Stomach smooth muscle (tissue), 2 donors: ENCODE measurements at regions not wholly inside any gene's neighbourhood (a gene's known extent, or its start where the extent isn't known, plus 50 kb on each side); places are given as distances from the start of the nearest gene placed in this dataset.
"Not testable (repeated sequence)": the region's sequence is repeated elsewhere in the genome, so short reads cannot be mapped to it uniquely, and the experiment has no call there.

Experiments used
- H3K27ac ChIP-seq: one replicate; pipeline ENCODE4 v1.7.0; 2013; ENCODE audit warnings: mild to moderate bottlenecking, low read length, inconsistent platforms
- H3K27me3 ChIP-seq, 2 donors: one replicate each; pipeline ENCODE4 v1.7.0; 2013; ENCODE audit warnings: low read length in 2 of 2; ENCODE audit not compliant: insufficient read depth in 2 of 2, control insufficient read depth in 1 of 2
- H3K36me3 ChIP-seq, 2 donors: one replicate each; pipeline ENCODE4 v1.7.0; 2013; ENCODE audit warnings: low read length in 2 of 2; ENCODE audit not compliant: control insufficient read depth in 2 of 2, insufficient read depth in 2 of 2
- H3K4me1 ChIP-seq: one replicate; pipeline ENCODE4 v1.7.0; 2013; ENCODE audit warnings: low read length; ENCODE audit not compliant: control insufficient read depth, insufficient read depth
- H3K4me3 ChIP-seq, 2 donors: one replicate each; pipeline ENCODE4 v1.7.0; 2013; ENCODE audit warnings: low read length in 2 of 2
- H3K9ac ChIP-seq, 2 donors: one replicate each; pipeline ENCODE4 v1.7.0; 2013; ENCODE audit warnings: low read length in 2 of 2, mild to moderate bottlenecking in 1 of 2
- H3K9me3 ChIP-seq, 2 donors: one replicate each; pipeline ENCODE4 v1.7.0; 2013; ENCODE audit warnings: low read length in 2 of 2; ENCODE audit not compliant: control insufficient read depth in 2 of 2
- donor health status: healthy.
- donor health status: Pancreatic carcinoma.

- no peaks in the 10 kb centered on the region for H3K9me3 ChIP-seq
- no peaks in the 10 kb centered on the region for H3K36me3 ChIP-seq
- H3K4me3 ChIP-seq, result no peak overlapping the region
These were observed 1237.8 kb upstream of the ACO1 start for GRCh38 chr9:31146485-31147166.

GRCh38 chr9:31153250-31153840 lies 1231.1 kb upstream of the ACO1 start:
- H3K36me3 ChIP-seq, result no peaks in the 10 kb centered on the region
- no peaks in the 10 kb centered on the region for H3K4me1 ChIP-seq
- no peak overlapping the region for H3K4me3 ChIP-seq
- H3K9ac ChIP-seq, result no peak overlapping the region
- H3K9me3 ChIP-seq, result no peaks in the 10 kb centered on the region
- no peak overlapping the region for H3K27ac ChIP-seq
- no peaks in the 10 kb centered on the region for H3K27me3 ChIP-seq

More at GRCh38 chr9:31146485-31147166, 1237.8 kb upstream of the ACO1 start:
- Histone ChIP-seq H3K27me3 (no peaks in the 10 kb centered on the region), H3K4me1 (no peaks in the 10 kb centered on the region), H3K27ac (no peak overlapping the region), H3K9ac (no peak overlapping the region)

DNA sequence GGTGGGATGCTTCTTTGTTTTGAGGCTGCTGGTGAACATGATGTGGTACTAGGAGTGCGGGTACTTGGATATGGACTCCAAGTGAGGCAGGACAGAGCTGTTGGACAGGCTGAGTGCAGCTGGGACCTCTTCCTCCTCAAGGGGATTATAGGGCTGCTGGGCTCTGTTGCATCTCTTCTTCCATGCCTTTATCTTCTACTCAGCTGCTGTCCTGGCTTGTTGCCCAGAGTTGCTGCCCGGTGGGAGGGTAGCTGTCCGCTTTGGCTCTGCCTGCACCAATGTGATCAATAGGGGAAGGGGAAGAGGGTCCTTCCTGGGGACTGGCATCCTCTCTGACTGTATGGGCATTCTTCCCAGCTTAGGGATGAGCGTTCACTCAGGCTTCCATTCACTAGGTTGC lies 1217.9 kb upstream of the ACO1 start:
- Histone ChIP-seq H3K9ac (no peak overlapping the region), H3K4me3 (no peak overlapping the region), H3K9me3 (no peaks in the 10 kb centered on the region)

DNA sequence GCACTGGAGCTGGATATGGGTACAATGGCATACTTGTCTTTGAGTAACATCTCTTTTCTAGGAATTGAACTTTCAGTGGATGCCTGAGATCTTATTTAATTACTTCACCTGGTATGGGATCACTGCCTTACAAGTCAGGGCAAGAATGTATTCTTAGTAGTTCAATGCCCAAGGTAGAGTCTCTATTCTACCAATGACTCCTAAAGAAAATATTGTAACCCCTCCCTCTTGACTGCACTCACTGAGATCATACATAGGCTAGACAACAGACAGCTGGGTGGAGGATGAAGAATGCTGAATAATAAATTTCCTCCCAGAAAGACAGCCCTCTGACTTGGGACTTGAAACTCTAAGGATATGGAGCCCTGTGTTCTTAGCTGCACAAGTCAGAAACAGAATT lies 1216.3 kb upstream of the ACO1 start:
- Histone ChIP-seq H3K36me3 (no peaks in the 10 kb centered on the region), H3K4me1 (no peaks in the 10 kb centered on the region), H3K27me3 (no peaks in the 10 kb centered on the region), H3K9ac (no peak overlapping the region), H3K27ac (no peak overlapping the region), H3K9me3 (no peaks in the 10 kb centered on the region), H3K4me3 (no peak overlapping the region)

More for the DNA sequence above, 1217.9 kb upstream of the ACO1 start:
- no peaks in the 10 kb centered on the region for H3K27me3 ChIP-seq
- no peaks in the 10 kb centered on the region for H3K4me1 ChIP-seq
- H3K36me3 ChIP-seq, result no peaks in the 10 kb centered on the region
- H3K27ac ChIP-seq, result no peak overlapping the region

DNA sequence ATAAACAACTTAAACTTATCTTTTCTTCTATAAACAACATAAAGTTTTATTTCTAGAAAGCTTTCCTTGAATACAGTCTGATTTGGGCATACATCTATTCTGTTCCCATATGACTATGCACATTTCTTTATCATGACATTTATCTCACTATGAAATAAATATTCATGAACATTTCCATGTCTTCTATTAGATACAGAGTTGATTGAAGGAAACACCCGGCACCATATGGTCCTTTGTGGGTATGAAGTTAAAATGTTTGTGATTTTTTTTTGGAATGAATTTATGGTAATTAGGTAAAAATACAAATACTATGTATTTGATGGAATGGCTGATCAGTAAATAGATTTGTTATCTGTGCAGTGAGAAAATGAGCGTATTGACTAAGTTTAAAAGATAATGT lies 1209.8 kb upstream of the ACO1 start:
- Histone ChIP-seq H3K9ac (no peak overlapping the region), H3K27ac (no peak overlapping the region), H3K36me3 (no peaks in the 10 kb centered on the region), H3K27me3 (no peaks in the 10 kb centered on the region), H3K9me3 (no peaks in the 10 kb centered on the region), H3K4me1 (no peaks in the 10 kb centered on the region), H3K4me3 (no peak overlapping the region)

- Histone ChIP-seq H3K27ac (no peak overlapping the region), H3K4me3 (no peak overlapping the region), H3K9ac (no peak overlapping the region), H3K36me3 (no peaks in the 10 kb centered on the region), H3K4me1 (no peaks in the 10 kb centered on the region), H3K27me3 (no peaks in the 10 kb centered on the region), H3K9me3 (no peaks in the 10 kb centered on the region)
These were observed 1200.6 kb upstream of the ACO1 start for GRCh38 chr9:31183866-31184265.

DNA sequence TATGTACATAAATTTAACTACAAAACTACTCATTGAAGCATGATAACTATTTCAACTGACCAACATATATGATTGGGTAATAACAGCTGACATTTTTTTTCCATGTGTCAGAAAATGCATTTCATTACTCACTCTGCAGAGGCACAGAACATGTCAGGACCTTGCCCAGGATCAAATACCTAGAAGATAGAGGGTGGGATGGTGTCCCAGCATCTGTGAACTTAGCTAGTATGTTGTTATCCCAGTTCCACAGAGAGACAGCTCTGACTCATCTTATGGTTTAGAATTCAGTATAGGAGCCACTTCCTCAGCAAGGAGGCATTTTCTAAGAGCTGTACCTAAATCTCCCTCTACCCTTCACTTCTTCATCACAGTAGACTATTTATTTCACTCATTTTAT lies 1198.6 kb upstream of the ACO1 start:
- Histone ChIP-seq H3K36me3 (no peaks in the 10 kb centered on the region), H3K9ac (no peak overlapping the region), H3K27me3 (no peaks in the 10 kb centered on the region), H3K4me1 (no peaks in the 10 kb centered on the region), H3K27ac (no peak overlapping the region), H3K9me3 (no peaks in the 10 kb centered on the region), H3K4me3 (no peak overlapping the region)

DNA sequence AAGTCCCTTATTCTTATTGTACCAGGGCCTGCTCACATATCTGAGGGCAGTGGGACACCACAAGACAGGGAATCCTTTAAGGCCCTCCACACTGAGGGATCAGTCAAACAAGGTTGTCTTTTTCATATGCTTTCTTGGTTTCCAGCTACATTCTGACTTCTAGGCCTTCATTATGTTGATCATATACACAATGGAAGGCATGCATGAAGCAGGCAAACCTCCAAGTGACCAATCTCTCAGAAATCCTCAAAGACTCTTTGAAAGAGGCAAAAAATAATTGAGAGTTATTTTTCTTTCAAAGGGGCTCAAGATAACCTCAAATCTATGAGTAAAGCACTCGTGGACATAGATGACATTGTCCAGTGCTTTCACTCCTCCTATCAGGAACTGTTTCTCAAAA lies 1195.9 kb upstream of the ACO1 start:
- no peak overlapping the region for H3K9ac ChIP-seq

DNA sequence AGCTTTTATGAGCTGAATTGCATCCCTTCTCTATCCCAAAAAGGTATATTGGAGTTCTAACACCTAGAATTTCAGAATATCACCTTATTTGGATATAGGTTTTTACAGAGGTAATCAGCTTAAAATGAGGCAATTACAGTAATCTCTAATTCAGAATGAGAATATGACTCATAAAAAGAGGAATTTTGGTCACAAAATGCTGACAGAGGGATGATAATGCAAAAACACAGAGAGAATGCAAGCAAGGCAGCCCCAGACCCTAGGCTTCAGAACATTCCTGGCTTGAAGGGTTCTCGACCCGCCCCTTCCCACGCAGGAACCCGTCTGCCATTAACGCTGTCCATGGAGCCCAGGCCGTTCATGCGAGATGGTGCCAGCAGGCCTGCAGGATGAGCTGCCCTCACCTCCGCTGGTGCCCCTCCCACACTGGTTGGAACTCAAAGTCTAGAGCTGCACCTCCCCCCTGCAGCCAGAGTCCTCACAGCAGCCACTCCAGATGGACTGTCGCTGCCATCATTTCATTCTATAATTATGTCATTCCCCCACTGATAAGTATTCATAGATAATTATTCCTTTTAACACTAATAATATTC lies 1173.4 kb upstream of the ACO1 start:
- Histone ChIP-seq H3K9me3 (no peaks in the 10 kb centered on the region), H3K4me3 (no peak overlapping the region), H3K36me3 (no peaks in the 10 kb centered on the region), H3K9ac (no peak overlapping the region), H3K4me1 (no peaks in the 10 kb centered on the region), H3K27ac (no peak overlapping the region), H3K27me3 (no peaks in the 10 kb centered on the region)

More for the DNA sequence above, 1195.9 kb upstream of the ACO1 start:
- Histone ChIP-seq H3K9me3 (no peaks in the 10 kb centered on the region), H3K4me3 (no peak overlapping the region), H3K4me1 (no peaks in the 10 kb centered on the region), H3K27me3 (no peaks in the 10 kb centered on the region), H3K36me3 (no peaks in the 10 kb centered on the region), H3K27ac (no peak overlapping the region)

DNA sequence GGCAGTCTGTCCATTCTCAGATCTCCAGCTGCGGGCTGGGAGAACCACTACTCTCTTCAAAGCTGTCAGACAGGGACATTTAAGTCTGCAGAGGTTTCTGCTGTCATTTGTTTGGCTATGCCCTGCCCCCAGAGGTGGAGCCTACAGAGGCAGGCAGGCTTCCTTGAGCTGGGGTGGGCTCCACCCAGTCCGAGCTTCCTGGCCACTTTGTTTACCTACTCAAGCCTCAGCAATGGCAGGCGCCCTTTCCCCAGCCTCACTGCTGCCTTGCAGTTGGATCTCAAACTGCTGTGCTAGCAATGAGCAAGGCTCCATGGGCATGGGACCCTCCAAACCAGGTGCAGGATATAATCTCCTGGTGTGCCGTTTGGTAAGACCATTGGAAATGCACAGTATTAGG lies 1154.5 kb upstream of the ACO1 start:
- not testable (repeated sequence) for H3K4me1 ChIP-seq, H3K9me3 ChIP-seq, H3K4me3 ChIP-seq, H3K36me3 ChIP-seq, H3K27ac ChIP-seq, H3K27me3 ChIP-seq, H3K9ac ChIP-seq

DNA sequence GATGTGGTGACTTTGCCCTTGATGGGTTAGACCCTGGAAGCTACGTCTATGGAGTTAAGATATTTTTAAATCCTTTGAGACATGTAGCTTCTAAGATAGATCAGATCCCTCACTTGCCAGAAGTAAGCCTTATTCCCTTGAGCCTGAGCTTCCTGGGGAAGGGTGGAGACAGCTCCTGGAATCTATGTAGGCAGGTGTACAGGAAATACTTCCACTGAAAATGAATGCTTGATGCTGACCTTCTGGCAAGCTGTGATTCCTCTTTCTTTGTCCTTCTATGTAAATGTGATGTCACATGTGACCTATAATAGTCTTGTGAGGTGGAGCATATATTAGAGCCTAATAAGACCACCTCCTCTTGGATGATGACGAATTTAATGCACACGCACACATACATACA lies 1152.0 kb upstream of the ACO1 start:
- Histone ChIP-seq H3K27ac (no peak overlapping the region), H3K4me3 (no peak overlapping the region), H3K36me3 (no peaks in the 10 kb centered on the region), H3K9me3 (no peaks in the 10 kb centered on the region), H3K27me3 (no peaks in the 10 kb centered on the region), H3K9ac (no peak overlapping the region), H3K4me1 (no peaks in the 10 kb centered on the region)
